Heart left ventricle (tissue), 16 donors: ENCODE measurements at regions not wholly inside any gene's neighbourhood (a gene's known extent, or its start where the extent isn't known, plus 50 kb on each side); places are given as distances from the start of the nearest gene placed in this dataset.

ENCODE experiments used
- ATAC-seq, 4 donors: fragments of 200-7000 bp; cut with Tn5 transposase; one replicate each; pipeline ENCODE4 v1.9.1; 2020 to 2022; ENCODE audit warnings: moderate library complexity in 4 of 4, mild to moderate bottlenecking in 3 of 4, moderate number of reproducible peaks in 1 of 4
- DNase-seq, 5 donors: peaks; one replicate each; pipeline ENCODE4 v3.0.0-alpha.2; 2020
- H3K27ac ChIP-seq, 12 donors: fragments of 200-600 bp; sonication (generic) in 4 of 12; one replicate each; pipeline versions ENCODE4 v1.5.0 to v1.8.0; 2016 to 2022; ENCODE audit warnings: mild to moderate bottlenecking in 2 of 12
- H3K27me3 ChIP-seq, 9 donors: fragments of 200-600 bp; sonication (generic) in 2 of 9; one replicate each; pipeline versions ENCODE4 v1.5.1 to v1.8.0; 2016 to 2022; ENCODE audit warnings: mild to moderate bottlenecking in 3 of 9
- H3K36me3 ChIP-seq, 9 donors: fragments of 200-600 bp; sonication (generic) in 2 of 9; one replicate each; pipeline versions ENCODE4 v1.5.0 to v1.8.0; 2018 to 2022; ENCODE audit warnings: mild to moderate bottlenecking in 2 of 9
- H3K4me1 ChIP-seq, 12 donors: fragments of 200-600 bp; sonication (generic) in 4 of 12; one replicate each; pipeline versions ENCODE4 v1.5.0 to v1.8.0; 2016 to 2022; ENCODE audit warnings: mild to moderate bottlenecking in 3 of 12
- H3K4me3 ChIP-seq, 12 donors: fragments of 200-600 bp; sonication (generic) in 4 of 12; one replicate each; pipeline versions ENCODE4 v1.5.0 to v1.8.0; 2017 to 2022; ENCODE audit warnings: mild to moderate bottlenecking in 9 of 12, moderate library complexity in 4 of 12
- H3K9me3 ChIP-seq, 12 donors: fragments of 200-600 bp; sonication (generic) in 4 of 12; one replicate each; pipeline versions ENCODE4 v1.5.0 to v1.8.0; 2016 to 2022; ENCODE audit warnings: mild to moderate bottlenecking in 1 of 12
- POLR2A ChIP-seq, 2 donors: fragments of 450-650 bp; IDR thresholded peaks; one replicate each; pipeline ENCODE4 v1.6.1; 2017; ENCODE audit warnings: antibody characterized with exemption in 2 of 2, mild to moderate bottlenecking in 2 of 2, moderate library complexity in 2 of 2
- WGBS, 4 donors: extraction: QIAGEN DNeasy Blood & Tissue Kit in 2 of 4; methylation state at CpG; one replicate each; pipeline versions ENCODE4 v1.1.5 to v1.1.7; 2013 to 2018; 5-methylcytosine and 5-hydroxymethylcytosine counted together
- intact Hi-C, 10 donors: fragments of 100-400 bp; cut with DNase I; formaldehyde crosslinking; loops; one replicate each; pipeline versions ENCODE4 v1.11.1 to v1.14.2; 2022
- TF ChIP-seq, protein P1 (sequence below), 12 donors: fragments of 200-600 bp; sonication (generic) in 4 of 12; IDR thresholded peaks; one replicate each; pipeline versions ENCODE4 v1.5.0 to v1.8.0; 2018 to 2022; ENCODE audit warnings: antibody characterized with exemption in 12 of 12, mild to moderate bottlenecking in 5 of 12
- donor health status: ischemic (EF 13 %, LVEDD 7.1; RV severe dilation, severe dysfunction).
- donor health status: healthy with polysubstance abuse.
- donor health status: DM: no; HTN: yes; CAD: no.
- donor health status: DM: no; HTN: no; CAD: no.
- donor health status: ischemic (EF 25% LVEDD 6.9; RV normal size, moderate dysfunction).
- donor health status: ischemic (EF 25% LVEDD 5.7; RV mildly dilated, moderate dysfunction).
- donor health status: healthy.
- donor health status: DM: yes; HTN: yes; CAD: no.
- donor health status: ischemic (EF 35%, LVEDD 5.7; RV mildly dilated, moderate dysfunction).
- donor health status: nonischemic (EF 11% LVEDD 7.7; RV severe dilation, severe dysfunction).
- donor health status: DM: yes; HTN: yes; CAD: no.
- donor health status: PGD.
- donor health status: ischemic (EF 29% LVEDD 5.4; RV normal size, mild dysfunction).
- donor health status: nonischemic (EF 23%, LVEDD 6.1; RV moderate dilation, normal function).

DNA sequence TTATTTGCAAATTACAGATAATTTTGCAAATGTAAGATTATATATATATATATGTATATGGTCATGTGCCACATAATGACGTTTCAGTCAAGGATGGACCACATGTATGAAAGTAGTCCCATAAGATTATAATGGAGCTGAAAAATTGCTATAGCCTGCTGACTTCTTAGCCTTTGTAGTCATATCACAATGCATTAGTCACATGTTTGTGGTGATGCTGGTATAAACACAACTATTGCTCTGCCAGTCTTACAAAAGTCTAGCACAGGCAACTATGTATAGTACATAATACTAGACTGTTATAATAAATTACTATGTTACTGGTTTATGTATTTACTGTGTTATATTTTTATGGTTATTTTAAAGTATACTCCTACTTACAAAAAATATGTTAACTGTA, 444.3 kb downstream of the KCNJ2 start:
- no peaks in the 10 kb centered on the region for H3K27me3 ChIP-seq
- intact Hi-C loops, result no loop called here
- DNase-seq (no peak), ATAC-seq (no peak)
- H3K4me3 ChIP-seq, result no peak overlapping the region
- no peak for TF ChIP-seq POLR2A (IDR thresholded peaks at IDR 0.05)
- TF ChIP-seq, protein P1, sequence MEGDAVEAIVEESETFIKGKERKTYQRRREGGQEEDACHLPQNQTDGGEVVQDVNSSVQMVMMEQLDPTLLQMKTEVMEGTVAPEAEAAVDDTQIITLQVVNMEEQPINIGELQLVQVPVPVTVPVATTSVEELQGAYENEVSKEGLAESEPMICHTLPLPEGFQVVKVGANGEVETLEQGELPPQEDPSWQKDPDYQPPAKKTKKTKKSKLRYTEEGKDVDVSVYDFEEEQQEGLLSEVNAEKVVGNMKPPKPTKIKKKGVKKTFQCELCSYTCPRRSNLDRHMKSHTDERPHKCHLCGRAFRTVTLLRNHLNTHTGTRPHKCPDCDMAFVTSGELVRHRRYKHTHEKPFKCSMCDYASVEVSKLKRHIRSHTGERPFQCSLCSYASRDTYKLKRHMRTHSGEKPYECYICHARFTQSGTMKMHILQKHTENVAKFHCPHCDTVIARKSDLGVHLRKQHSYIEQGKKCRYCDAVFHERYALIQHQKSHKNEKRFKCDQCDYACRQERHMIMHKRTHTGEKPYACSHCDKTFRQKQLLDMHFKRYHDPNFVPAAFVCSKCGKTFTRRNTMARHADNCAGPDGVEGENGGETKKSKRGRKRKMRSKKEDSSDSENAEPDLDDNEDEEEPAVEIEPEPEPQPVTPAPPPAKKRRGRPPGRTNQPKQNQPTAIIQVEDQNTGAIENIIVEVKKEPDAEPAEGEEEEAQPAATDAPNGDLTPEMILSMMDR (IDR thresholded peaks at IDR 0.05), result no peak
- no peak overlapping the region for H3K27ac ChIP-seq
- H3K9me3 ChIP-seq, result no peaks in the 10 kb centered on the region
- no peaks in the 10 kb centered on the region for H3K4me1 ChIP-seq
- H3K36me3 ChIP-seq, result no peaks in the 10 kb centered on the region
- WGBS, 4 donors, result 73 to 84% (median 79%) methylated on average over 1 of the region's 1 CpG

DNA sequence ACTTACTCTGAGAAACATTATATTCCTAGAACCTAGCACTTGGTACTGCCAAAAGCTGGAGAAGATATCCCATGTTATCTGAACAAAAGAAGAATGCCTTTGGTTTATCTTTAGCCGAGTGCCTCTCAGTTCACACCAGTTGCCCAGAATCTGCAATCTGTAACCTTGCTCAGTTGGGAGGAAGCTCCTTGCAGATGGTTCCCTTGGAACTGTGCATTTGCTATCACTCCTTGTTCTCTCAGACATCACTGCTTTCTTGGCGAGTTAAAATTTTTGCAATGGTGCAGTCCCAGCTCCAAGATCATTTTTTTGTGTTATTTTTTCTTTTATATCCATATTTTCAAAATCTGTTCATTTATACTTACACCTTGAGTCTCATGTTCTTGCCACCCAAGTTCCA, 446.5 kb downstream of the KCNJ2 start:
- Histone ChIP-seq H3K36me3 (no peaks in the 10 kb centered on the region), H3K4me1 (no peaks in the 10 kb centered on the region), H3K9me3 (no peaks in the 10 kb centered on the region), H3K4me3 (no peak overlapping the region), H3K27me3 (no peaks in the 10 kb centered on the region), H3K27ac (no peak overlapping the region)
- intact Hi-C loops, result no loop called here
- WGBS, 4 donors, result 52 to 61% (median 55%) methylated on average over 2 of the region's 2 CpGs
- TF ChIP-seq, protein P1 (IDR thresholded peaks at IDR 0.05), result no peak
- no peak for TF ChIP-seq POLR2A (IDR thresholded peaks at IDR 0.05)
- no peak for DNase-seq
- ATAC-seq, result no peak

DNA sequence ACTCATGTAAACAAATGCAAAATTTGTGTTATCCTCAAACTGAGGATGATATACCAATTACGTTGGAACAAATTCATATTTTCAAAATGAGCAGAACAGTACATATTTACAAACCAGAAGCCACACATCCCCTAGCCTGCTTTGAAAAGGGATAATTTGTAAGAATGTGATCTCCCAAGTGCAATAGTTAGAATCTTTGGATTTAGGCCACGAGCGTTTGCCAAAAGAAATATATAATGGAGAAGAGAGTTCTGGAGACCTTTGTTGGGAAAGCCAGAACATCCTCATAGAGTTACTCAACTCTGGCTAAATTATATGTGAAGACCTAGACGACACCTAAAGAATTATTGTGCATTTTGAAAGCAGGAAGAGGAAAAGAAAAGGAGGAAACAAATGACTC, 449.3 kb downstream of the KCNJ2 start:
- peaks cover 0 to 17% (median 0%) of the 10 kb centered on the region in 12 donors for H3K4me1 ChIP-seq
- H3K9me3 ChIP-seq, result no peaks in the 10 kb centered on the region
- WGBS, 4 donors, result 62 to 75% (median 70%) methylated on average over 4 of the region's 4 CpGs
- DNase-seq (no peak), ATAC-seq (no peak)
- TF ChIP-seq, protein P1 (IDR thresholded peaks at IDR 0.05), result no peak
- no peak for TF ChIP-seq POLR2A (IDR thresholded peaks at IDR 0.05)
- no peaks in the 10 kb centered on the region for H3K27me3 ChIP-seq
- intact Hi-C loops, result no loop called here
- no peaks in the 10 kb centered on the region for H3K36me3 ChIP-seq
- no peak overlapping the region for H3K27ac ChIP-seq
- H3K4me3 ChIP-seq, result no peak overlapping the region

DNA sequence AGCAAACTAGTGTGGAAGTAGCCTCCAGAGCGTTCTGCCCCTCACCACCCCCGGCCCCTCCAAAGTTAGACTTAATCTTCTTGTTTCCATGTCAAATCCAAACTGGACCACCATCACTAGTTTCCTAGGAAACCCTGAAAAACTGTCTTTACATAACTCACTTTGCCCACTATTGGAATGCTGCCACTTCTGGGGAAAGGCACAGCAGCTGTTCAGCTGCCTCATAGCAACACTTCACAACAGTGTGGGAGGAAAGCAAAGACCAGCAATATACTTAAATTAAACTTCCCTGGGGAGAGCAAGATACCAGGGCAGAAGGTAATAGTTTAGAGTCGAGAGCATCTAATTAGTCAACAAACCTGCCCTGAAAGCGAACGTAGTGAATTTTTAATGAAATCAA, 452.2 kb downstream of the KCNJ2 start:
- no peaks in the 10 kb centered on the region for H3K36me3 ChIP-seq
- no peaks in the 10 kb centered on the region for H3K9me3 ChIP-seq
- H3K4me3 ChIP-seq, result no peak overlapping the region
- peaks cover 0 to 22% (median 0%) of the 10 kb centered on the region in 12 donors for H3K4me1 ChIP-seq
- H3K27me3 ChIP-seq, result no peaks in the 10 kb centered on the region
- no peak overlapping the region for H3K27ac ChIP-seq
- intact Hi-C loops, result loop anchor here in 8 of 10 donors (2.0 to 10.0 kb wide), 12 partner anchors 57 to 1097 kb away; partner anchors contain the start of gene KCNJ2 (in 6 of the 8)
- DNase-seq (peak in 2 of 5 donors; percentile 22 to 25), ATAC-seq (peak in 3 of 4 donors; percentile 55 to 64 (median 58))
- TF ChIP-seq POLR2A (IDR thresholded peaks at IDR 0.05), result no peak
- TF ChIP-seq, protein P1 (IDR thresholded peaks at IDR 0.05), result no peak
- WGBS, 4 donors, result 49 to 66% (median 55%) methylated on average over 5 of the region's 5 CpGs
